Type B pancreatic cell (in vitro differentiated cells): ENCODE measurements at regions not wholly inside any gene's neighbourhood (a gene's known extent, or its start where the extent isn't known, plus 50 kb on each side); places are given as distances from the start of the nearest gene placed in this dataset.
A peak's percentile ranks its signal among the peaks of the same experiment; 100 is the strongest.

Experiments used
- DNase-seq: peaks from one replicate; pipeline ENCODE4 v3.0.0; 2021; ENCODE audit warnings: mixed read lengths; ENCODE audit not compliant: unreplicated experiment; ENCODE audit errors: extremely low spot score
- H3K27ac Mint-ChIP-seq: 2 replicates; pipeline ENCODE4 v1.8.0; 2021; ENCODE audit warnings: mild to moderate bottlenecking, mixed read lengths
- H3K27me3 Mint-ChIP-seq: 2 replicates; pipeline ENCODE4 v1.8.0; 2021; ENCODE audit warnings: mixed read lengths
- H3K36me3 Mint-ChIP-seq: 2 replicates; pipeline ENCODE4 v1.8.0; 2021; ENCODE audit warnings: mixed read lengths
- H3K4me1 Mint-ChIP-seq: one replicate; pipeline ENCODE4 v1.8.0; 2021; ENCODE audit warnings: mixed read lengths; ENCODE audit not compliant: unreplicated experiment
- H3K4me3 Mint-ChIP-seq: 2 replicates; pipeline ENCODE4 v1.8.0; 2021; ENCODE audit warnings: mild to moderate bottlenecking, mixed read lengths
- H3K9me3 Mint-ChIP-seq: 2 replicates; pipeline ENCODE4 v1.8.0; 2021; ENCODE audit warnings: mixed read lengths
- CTCF ChIP-seq: fragments of 200-600 bp; sonication (generic); conservative IDR thresholded peaks from 2 replicates; pipeline ENCODE4 v1.5.0; 2021; ENCODE audit warnings: antibody characterized with exemption, mild to moderate bottlenecking

- H3K27ac Mint-ChIP-seq: peak overlapping the region; percentile 85
- H3K4me1 Mint-ChIP-seq: peaks cover 25% of the 10 kb centered on the region
- DNase-seq: no peak
- peaks cover 5% of the 10 kb centered on the region for H3K36me3 Mint-ChIP-seq
- H3K4me3 Mint-ChIP-seq: peak overlapping the region; percentile 68
- no peaks in the 10 kb centered on the region for H3K27me3 Mint-ChIP-seq
- peaks cover 5% of the 10 kb centered on the region for H3K9me3 Mint-ChIP-seq
- TF ChIP-seq CTCF: no peak
Observed at GRCh38 chr10:53023411-53023810, 250.8 kb upstream of the MBL2 start.

- peak overlapping the region; percentile 85 for H3K27ac Mint-ChIP-seq
- peaks cover 5% of the 10 kb centered on the region for H3K36me3 Mint-ChIP-seq
- no peak for TF ChIP-seq CTCF
- H3K27me3 Mint-ChIP-seq: no peaks in the 10 kb centered on the region
- peaks cover 5% of the 10 kb centered on the region for H3K9me3 Mint-ChIP-seq
- no peak for DNase-seq
- peak overlapping the region; percentile 68 for H3K4me3 Mint-ChIP-seq
- peaks cover 25% of the 10 kb centered on the region for H3K4me1 Mint-ChIP-seq
Observed at GRCh38 chr10:53022611-53023088, 250.1 kb upstream of the MBL2 start.

DNA sequence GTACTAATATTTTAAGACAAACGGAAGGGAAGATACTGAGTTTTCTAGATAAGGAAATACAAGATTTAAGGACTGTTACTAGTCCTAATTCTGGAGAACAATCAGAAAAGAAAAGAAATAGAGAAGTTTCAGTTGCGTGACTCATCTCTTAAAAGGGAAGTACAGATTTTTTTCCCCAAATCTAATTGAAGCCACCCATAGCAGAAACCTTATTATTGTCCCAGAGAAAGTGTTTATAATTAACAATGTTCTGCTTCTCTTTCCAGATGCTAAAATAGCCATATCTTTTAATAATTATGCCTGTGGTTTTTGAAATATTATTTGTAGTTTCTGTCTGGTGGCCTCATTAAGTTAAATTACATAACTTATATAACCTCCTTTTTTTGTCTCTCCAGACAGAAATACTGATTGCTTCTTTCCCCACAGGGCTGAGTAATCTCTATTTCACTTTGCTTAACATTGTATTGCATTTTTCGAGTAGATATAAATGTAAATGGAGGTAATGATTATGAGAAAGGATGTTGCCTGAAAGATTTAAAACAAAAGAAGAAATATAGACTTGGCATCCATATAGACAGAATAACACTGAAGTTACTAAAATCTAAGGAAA lies 240.7 kb upstream of the MBL2 start:
- TF ChIP-seq CTCF: no peak
- Mint-ChIP-seq H3K27me3 (no peaks in the 10 kb centered on the region), H3K27ac (no peak overlapping the region), H3K4me3 (no peak overlapping the region), H3K4me1 (peaks cover 5% of the 10 kb centered on the region), H3K36me3 (peaks cover 5% of the 10 kb centered on the region), H3K9me3 (peaks cover 4% of the 10 kb centered on the region)
- no peak for DNase-seq

DNA sequence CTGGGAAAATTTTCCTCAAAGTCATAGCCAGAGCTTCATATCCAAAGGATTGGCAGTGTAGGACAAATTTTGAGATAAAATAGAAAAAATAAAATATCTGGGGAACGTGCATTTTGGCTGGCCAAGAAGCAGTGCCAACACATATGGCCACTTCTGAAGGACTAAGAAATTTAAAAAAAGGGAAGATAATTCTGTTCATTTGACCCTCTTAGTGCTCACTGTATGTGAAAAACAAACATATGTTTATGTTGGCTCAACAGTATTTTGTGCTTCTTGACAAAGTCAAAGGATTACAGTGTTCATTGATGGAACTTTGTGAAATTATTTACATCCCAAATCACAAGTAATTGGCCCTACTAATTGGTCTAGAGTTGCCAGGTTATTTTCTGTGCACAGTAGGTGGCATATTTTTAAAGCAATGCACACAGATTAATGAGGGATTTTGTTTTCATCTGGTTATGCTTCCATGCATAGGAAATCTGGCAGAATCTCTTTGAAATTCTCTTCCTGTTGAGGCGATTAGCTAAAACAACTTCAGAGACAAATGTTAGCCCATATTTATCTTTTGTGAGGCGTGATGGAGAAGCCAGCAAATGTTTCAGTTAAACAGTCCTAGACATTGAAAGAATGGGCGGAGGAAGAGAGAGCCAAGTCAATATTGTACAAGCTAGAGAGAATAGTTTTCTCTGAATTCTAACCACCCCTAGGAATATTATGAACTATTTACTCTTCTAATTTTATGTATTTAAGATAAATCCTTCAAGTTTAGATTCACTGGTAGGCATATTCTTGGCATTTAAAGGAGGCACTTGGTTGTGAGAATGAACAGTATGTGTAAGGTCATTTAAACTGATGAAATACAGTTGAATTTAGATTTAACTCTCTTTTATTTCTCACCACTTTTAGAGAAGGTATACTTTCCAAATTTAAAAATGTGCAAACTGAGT lies 237.7 kb upstream of the MBL2 start:
- H3K4me1 Mint-ChIP-seq: peaks cover 5% of the 10 kb centered on the region
- peaks cover 5% of the 10 kb centered on the region for H3K36me3 Mint-ChIP-seq
- no peak overlapping the region for H3K27ac Mint-ChIP-seq
- no peak for TF ChIP-seq CTCF
- H3K9me3 Mint-ChIP-seq: peaks cover 4% of the 10 kb centered on the region
- no peak overlapping the region for H3K4me3 Mint-ChIP-seq
- no peak for DNase-seq
- H3K27me3 Mint-ChIP-seq: no peaks in the 10 kb centered on the region

DNA sequence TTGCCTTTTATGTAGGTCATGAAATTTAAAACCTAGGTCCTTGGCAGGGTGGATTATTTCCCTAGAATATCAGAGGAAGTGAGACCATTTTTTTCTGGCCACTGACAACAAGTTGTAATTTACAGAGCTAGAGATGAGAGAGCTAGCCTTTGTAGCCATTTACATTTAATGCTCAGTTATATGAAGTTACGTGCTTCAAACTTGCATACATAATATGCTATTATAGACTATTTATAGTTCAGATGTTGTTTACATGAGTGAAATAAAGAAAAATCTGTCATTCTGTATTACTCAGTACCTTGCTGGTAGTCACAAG lies 234.9 kb upstream of the MBL2 start:
- no peak for TF ChIP-seq CTCF
- H3K36me3 Mint-ChIP-seq: peaks cover 8% of the 10 kb centered on the region
- H3K4me3 Mint-ChIP-seq: no peak overlapping the region
- no peaks in the 10 kb centered on the region for H3K27me3 Mint-ChIP-seq
- H3K9me3 Mint-ChIP-seq: peaks cover 8% of the 10 kb centered on the region
- H3K4me1 Mint-ChIP-seq: peaks cover 15% of the 10 kb centered on the region
- DNase-seq: no peak
- H3K27ac Mint-ChIP-seq: no peak overlapping the region
